Astrocyte of the cerebellum (primary cell): ENCODE measurements at regions not wholly inside any gene's neighbourhood (a gene's known extent, or its start where the extent isn't known, plus 50 kb on each side); places are given as distances from the start of the nearest gene placed in this dataset.

Experiments
- DNase-seq: peaks from one replicate; pipeline ENCODE4 v3.0.0-alpha.2; 2011; ENCODE audit warnings: low read depth
- H3K4me3 ChIP-seq: 2 replicates; pipeline ENCODE4 v1.5.1; 2011; ENCODE audit warnings: mild to moderate bottlenecking, low read depth, low read length, moderate library complexity
- in situ Hi-C: cut with HindIII; loops from 2 replicates; pipeline ENCODE4 v1.10.0; 2017; ENCODE audit warnings: low sequenced_read_pairs
- TF ChIP-seq, protein P1 (sequence below): IDR thresholded peaks from 2 replicates; pipeline ENCODE4 v1.5.1; 2012; ENCODE audit warnings: low read length, low read depth, moderate library complexity, mild to moderate bottlenecking; ENCODE audit errors: missing control alignments

DNA sequence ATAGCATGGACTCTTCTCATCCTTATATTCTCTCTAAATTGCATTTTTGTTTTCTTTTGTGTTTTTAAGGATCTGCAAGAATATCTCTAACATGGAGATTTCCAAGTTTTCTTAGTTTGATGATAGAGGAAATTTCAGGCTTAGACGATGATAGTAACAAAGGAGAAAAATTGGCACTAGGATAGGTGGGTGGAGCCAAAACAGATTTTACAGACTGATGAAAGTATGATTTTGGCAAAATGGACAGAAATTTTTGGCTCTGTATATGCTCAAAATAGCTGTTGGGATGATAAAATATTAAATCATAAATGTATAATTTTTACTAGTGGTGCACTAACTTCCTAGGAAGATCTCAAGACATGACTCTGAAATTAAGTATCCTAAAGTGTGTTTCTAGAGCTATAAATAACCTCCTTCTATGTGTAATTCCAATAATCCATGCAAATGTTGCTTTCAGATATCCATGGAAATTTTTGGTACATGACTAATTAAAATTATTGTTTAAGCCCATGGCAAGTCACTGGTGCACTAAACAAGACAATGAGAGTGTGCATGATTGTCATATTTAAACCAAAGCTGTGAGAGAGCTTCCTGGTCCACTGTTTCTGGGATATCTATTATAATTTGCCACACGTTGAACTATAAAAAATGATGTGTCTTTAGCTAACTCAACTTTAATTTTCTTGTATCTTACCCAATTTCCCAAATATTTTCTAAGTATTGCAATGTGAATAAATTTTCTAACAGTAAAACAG, 55.8 kb upstream of the NBEA start:
- TF ChIP-seq, protein P1, sequence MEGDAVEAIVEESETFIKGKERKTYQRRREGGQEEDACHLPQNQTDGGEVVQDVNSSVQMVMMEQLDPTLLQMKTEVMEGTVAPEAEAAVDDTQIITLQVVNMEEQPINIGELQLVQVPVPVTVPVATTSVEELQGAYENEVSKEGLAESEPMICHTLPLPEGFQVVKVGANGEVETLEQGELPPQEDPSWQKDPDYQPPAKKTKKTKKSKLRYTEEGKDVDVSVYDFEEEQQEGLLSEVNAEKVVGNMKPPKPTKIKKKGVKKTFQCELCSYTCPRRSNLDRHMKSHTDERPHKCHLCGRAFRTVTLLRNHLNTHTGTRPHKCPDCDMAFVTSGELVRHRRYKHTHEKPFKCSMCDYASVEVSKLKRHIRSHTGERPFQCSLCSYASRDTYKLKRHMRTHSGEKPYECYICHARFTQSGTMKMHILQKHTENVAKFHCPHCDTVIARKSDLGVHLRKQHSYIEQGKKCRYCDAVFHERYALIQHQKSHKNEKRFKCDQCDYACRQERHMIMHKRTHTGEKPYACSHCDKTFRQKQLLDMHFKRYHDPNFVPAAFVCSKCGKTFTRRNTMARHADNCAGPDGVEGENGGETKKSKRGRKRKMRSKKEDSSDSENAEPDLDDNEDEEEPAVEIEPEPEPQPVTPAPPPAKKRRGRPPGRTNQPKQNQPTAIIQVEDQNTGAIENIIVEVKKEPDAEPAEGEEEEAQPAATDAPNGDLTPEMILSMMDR = no peak
- no peak overlapping the region for H3K4me3 ChIP-seq
- in situ Hi-C loops = no loop called here
- DNase-seq = no peak

DNA sequence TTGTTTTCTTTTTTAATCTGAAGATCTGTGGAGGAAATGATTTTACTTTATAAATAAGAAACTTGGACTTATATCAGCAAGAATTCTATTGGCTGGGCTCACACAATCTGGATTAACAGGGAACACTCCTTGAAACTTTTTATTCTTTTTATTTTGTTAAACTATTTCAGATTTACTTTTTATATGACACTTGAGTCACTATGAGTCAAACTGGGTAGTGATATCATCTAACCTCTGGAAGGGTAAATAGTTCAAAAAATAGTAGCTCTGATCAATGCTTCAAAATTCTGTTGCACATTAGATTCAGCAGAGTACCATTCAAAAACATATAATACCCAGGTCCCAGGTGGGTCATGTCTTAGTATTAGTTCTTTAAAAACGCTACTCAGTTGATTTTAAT, 55.1 kb upstream of the NBEA start:
- no peak for DNase-seq
- in situ Hi-C loops = no loop called here
- H3K4me3 ChIP-seq = no peak overlapping the region
- TF ChIP-seq, protein P1 = no peak
